HG03575 (cell line): ENCODE measurements at regions not wholly inside any gene's neighbourhood (a gene's known extent, or its start where the extent isn't known, plus 50 kb on each side); places are given as distances from the start of the nearest gene placed in this dataset.

Source experiments
- ATAC-seq: cut with Tn5 transposase; IDR thresholded peaks from one replicate; pipeline ENCODE4 v1.9.1; 2021; ENCODE audit not compliant: unreplicated experiment, insufficient number of reproducible peaks, low FRiP score; ENCODE audit errors: extremely low read depth

GRCh38 chr13:76797361-76797760 lies 88.8 kb downstream of the KCTD12 start:
- no peak for ATAC-seq

- ATAC-seq, result no peak
These were observed 89.4 kb downstream of the KCTD12 start for GRCh38 chr13:76796851-76797250.

- ATAC-seq, result no peak
These were observed 90.2 kb downstream of the KCTD12 start for GRCh38 chr13:76795701-76796695.

- no peak for ATAC-seq
These were observed 93.4 kb downstream of the KCTD12 start for GRCh38 chr13:76792731-76793347.

GRCh38 chr13:76790980-76791819 lies 95.0 kb downstream of the KCTD12 start:
- ATAC-seq, result no peak

- ATAC-seq, result no peak
These were observed 95.7 kb downstream of the KCTD12 start for GRCh38 chr13:76790526-76790925.

GRCh38 chr13:76783798-76784197 lies 102.4 kb downstream of the KCTD12 start:
- ATAC-seq, result no peak

GRCh38 chr13:76778853-76779252 lies 107.4 kb downstream of the KCTD12 start:
- ATAC-seq, result no peak

- ATAC-seq, result no peak
These were observed 109.1 kb downstream of the KCTD12 start for GRCh38 chr13:76777096-76777495.

- no peak for ATAC-seq
These were observed 111.0 kb downstream of the KCTD12 start for GRCh38 chr13:76775088-76775740.

- no peak for ATAC-seq
These were observed 112.6 kb downstream of the KCTD12 start for GRCh38 chr13:76773448-76774094.

GRCh38 chr13:76772241-76772640 lies 114.0 kb downstream of the KCTD12 start:
- ATAC-seq, result no peak

GRCh38 chr13:76769271-76769791 lies 116.9 kb downstream of the KCTD12 start:
- ATAC-seq, result no peak

GRCh38 chr13:76768384-76768783 lies 117.8 kb downstream of the KCTD12 start:
- no peak for ATAC-seq

GRCh38 chr13:76764916-76765315 lies 121.3 kb downstream of the KCTD12 start:
- ATAC-seq, result no peak

- no peak for ATAC-seq
These were observed 121.8 kb downstream of the KCTD12 start for GRCh38 chr13:76764429-76764828.

GRCh38 chr13:76762721-76763120 lies 123.5 kb downstream of the KCTD12 start:
- no peak for ATAC-seq

GRCh38 chr13:76759877-76760276 lies 126.3 kb downstream of the KCTD12 start:
- no peak for ATAC-seq
